Upper lobe of right lung (tissue), 1 donor: ENCODE measurements at regions not wholly inside any gene's neighbourhood (a gene's known extent, or its start where the extent isn't known, plus 50 kb on each side); places are given as distances from the start of the nearest gene placed in this dataset.
A peak's percentile ranks its signal among the peaks of the same experiment; 100 is the strongest.

Experiments
- ATAC-seq: fragments of 200-7000 bp; cut with Tn5 transposase; one replicate; pipeline ENCODE4 v1.9.1; 2020; ENCODE audit warnings: mild to moderate bottlenecking, moderate library complexity
- DNase-seq: peaks from one replicate; pipeline ENCODE4 v3.0.0-alpha.2; 2020
- H3K27ac ChIP-seq: fragments of 200-600 bp; one replicate; pipeline ENCODE4 v1.8.0; 2022
- H3K27me3 ChIP-seq: fragments of 200-600 bp; one replicate; pipeline ENCODE4 v1.8.0; 2022; ENCODE audit warnings: mild to moderate bottlenecking
- H3K36me3 ChIP-seq: fragments of 200-600 bp; one replicate; pipeline ENCODE4 v1.8.0; 2022
- H3K4me1 ChIP-seq: fragments of 200-600 bp; one replicate; pipeline ENCODE4 v1.8.0; 2022
- H3K4me3 ChIP-seq: fragments of 200-600 bp; one replicate; pipeline ENCODE4 v1.8.0; 2022; ENCODE audit warnings: mild to moderate bottlenecking
- H3K9me3 ChIP-seq: fragments of 200-600 bp; one replicate; pipeline ENCODE4 v1.8.0; 2022
- intact Hi-C: fragments of 100-400 bp; cut with DNase I; formaldehyde crosslinking; loops from one replicate; pipeline ENCODE4 v1.11.0; 2022
- TF ChIP-seq, protein P1 (sequence below): fragments of 200-600 bp; IDR thresholded peaks from one replicate; pipeline ENCODE4 v1.8.0; 2022; ENCODE audit warnings: antibody characterized with exemption
- donor health status: DM: no; HTN: yes; CAD: no; lungs with severe emphysema.

DNA sequence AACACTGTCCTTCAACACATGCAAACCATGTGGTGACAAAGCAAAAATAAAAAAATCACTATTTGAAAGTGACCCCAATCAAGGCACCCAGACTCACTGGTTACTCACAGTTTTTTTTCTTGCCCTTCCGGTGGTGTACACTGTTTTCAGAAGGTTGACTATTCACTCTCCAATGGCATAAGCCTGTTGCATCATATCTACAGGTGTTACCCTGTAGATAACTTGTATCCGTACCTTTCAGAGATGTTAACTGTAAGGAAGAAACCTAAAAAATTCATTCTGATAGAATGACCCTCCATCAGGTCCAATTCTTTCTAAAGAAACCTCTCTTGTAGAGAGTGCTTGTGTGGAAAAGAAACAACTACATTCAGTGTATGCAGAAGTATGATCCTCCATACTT lies 193.6 kb upstream of the RASA1 start:
- Histone ChIP-seq H3K9me3 (no peaks in the 10 kb centered on the region), H3K27me3 (no peaks in the 10 kb centered on the region), H3K36me3 (no peaks in the 10 kb centered on the region), H3K4me1 (no peaks in the 10 kb centered on the region), H3K27ac (no peak overlapping the region), H3K4me3 (no peak overlapping the region)
- DNase-seq (no peak), ATAC-seq (no peak)
- TF ChIP-seq, protein P1, sequence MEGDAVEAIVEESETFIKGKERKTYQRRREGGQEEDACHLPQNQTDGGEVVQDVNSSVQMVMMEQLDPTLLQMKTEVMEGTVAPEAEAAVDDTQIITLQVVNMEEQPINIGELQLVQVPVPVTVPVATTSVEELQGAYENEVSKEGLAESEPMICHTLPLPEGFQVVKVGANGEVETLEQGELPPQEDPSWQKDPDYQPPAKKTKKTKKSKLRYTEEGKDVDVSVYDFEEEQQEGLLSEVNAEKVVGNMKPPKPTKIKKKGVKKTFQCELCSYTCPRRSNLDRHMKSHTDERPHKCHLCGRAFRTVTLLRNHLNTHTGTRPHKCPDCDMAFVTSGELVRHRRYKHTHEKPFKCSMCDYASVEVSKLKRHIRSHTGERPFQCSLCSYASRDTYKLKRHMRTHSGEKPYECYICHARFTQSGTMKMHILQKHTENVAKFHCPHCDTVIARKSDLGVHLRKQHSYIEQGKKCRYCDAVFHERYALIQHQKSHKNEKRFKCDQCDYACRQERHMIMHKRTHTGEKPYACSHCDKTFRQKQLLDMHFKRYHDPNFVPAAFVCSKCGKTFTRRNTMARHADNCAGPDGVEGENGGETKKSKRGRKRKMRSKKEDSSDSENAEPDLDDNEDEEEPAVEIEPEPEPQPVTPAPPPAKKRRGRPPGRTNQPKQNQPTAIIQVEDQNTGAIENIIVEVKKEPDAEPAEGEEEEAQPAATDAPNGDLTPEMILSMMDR, result no peak
- intact Hi-C loops, result no loop called here

DNA sequence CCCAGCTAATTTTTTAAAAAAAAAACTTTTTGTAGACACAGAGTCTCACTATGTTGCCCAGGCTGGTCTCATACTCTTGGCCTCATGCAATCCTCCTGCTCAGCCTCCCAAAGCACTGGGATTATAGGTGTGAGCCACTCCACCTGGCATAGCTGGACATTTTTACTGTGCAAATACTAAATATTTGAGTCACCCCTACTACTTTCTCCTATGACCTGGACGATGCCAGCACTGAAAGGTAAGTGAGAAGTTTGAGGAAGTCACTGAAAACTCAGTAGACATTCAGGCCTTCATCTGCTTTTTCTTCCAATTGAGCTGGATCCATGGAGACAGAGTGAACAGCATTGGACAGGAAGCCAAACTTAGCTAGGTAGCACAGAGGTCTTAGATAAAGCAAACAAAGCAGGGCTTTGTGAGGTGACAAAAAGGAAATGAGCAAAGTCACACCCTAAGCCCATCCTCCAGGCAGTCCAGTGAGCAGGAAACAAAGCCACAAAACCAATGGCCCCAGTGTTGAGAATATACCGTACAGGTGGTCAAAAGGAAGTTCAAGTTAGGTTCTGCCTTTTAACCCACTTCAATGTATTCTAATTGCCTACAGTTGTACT lies 192.6 kb upstream of the RASA1 start:
- intact Hi-C loops, result no loop called here
- Histone ChIP-seq H3K4me1 (no peaks in the 10 kb centered on the region), H3K27ac (no peak overlapping the region), H3K36me3 (no peaks in the 10 kb centered on the region), H3K9me3 (no peaks in the 10 kb centered on the region), H3K4me3 (no peak overlapping the region), H3K27me3 (no peaks in the 10 kb centered on the region)
- peak; percentile 43 for ATAC-seq
- TF ChIP-seq, protein P1, result no peak
- no peak for DNase-seq

DNA sequence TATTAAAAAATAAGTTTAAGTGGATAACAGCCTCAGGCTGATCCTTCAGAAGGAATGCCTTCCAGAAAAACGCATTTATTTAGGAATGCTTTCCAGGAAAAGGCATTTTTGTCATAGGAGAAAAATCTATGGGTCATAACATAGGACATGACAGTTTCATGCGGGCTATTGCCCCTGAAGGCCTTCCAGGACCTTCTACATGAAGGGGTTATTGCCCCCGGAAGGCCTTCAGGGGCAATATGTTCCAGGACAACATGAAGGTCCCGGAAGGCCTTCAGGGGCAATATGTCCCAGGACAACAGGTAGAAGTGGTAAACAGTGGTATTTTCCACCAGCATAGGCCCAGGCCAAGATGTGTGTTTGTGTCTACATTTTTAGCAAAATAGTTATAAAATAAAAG lies 191.3 kb upstream of the RASA1 start:
- H3K4me3 ChIP-seq, result no peak overlapping the region
- no peaks in the 10 kb centered on the region for H3K9me3 ChIP-seq
- H3K4me1 ChIP-seq, result no peaks in the 10 kb centered on the region
- no peaks in the 10 kb centered on the region for H3K27me3 ChIP-seq
- H3K36me3 ChIP-seq, result no peaks in the 10 kb centered on the region
- intact Hi-C loops, result no loop called here
- ATAC-seq (no peak), DNase-seq (no peak)
- no peak overlapping the region for H3K27ac ChIP-seq
- TF ChIP-seq, protein P1, result no peak

DNA sequence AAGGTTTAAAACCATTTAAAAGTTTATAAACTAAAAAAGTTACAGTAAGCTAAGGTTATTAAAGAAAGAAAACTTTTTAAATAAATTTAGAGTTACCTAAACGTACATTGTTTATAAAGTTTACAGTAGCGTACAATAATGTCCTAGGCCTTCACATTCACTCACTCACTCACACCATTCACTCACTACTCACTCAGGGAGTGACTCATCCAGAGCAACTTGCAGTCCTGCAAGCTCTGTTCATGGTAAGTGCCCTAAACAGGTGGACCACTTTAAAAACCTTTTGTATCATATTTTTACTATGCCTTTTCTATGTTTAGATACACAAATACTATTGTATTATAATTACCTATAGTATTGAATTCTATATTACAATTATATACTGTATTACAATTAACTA lies 190.8 kb upstream of the RASA1 start:
- Histone ChIP-seq H3K4me3 (no peak overlapping the region), H3K27ac (no peak overlapping the region), H3K4me1 (no peaks in the 10 kb centered on the region), H3K9me3 (no peaks in the 10 kb centered on the region), H3K36me3 (no peaks in the 10 kb centered on the region), H3K27me3 (no peaks in the 10 kb centered on the region)
- TF ChIP-seq, protein P1, result no peak
- no peak for DNase-seq
- intact Hi-C loops, result no loop called here
- ATAC-seq, result no peak

DNA sequence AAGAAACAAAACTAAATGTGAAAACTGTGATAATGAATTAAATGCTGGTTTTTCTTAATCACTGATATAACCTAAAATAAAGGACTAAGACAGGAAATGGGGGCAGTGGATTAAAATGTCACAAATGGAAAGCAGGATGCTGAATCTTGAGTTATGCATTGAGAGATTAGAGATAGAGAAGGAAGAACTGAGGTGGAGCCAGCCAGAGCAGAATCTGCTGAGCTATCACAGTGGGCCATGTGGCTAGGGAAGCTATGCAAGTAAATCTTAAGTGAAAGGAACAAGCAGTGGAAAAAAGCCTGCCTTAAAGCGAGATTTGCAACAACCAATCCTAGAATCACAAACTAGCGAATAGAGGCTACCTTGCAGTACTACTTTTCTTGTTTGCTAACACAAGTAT lies 188.5 kb upstream of the RASA1 start:
- Histone ChIP-seq H3K9me3 (no peaks in the 10 kb centered on the region), H3K27me3 (no peaks in the 10 kb centered on the region), H3K36me3 (no peaks in the 10 kb centered on the region), H3K4me3 (no peak overlapping the region), H3K27ac (no peak overlapping the region), H3K4me1 (no peaks in the 10 kb centered on the region)
- no peak for DNase-seq
- TF ChIP-seq, protein P1, result no peak
- ATAC-seq, result peak; percentile 43
- intact Hi-C loops, result no loop called here

DNA sequence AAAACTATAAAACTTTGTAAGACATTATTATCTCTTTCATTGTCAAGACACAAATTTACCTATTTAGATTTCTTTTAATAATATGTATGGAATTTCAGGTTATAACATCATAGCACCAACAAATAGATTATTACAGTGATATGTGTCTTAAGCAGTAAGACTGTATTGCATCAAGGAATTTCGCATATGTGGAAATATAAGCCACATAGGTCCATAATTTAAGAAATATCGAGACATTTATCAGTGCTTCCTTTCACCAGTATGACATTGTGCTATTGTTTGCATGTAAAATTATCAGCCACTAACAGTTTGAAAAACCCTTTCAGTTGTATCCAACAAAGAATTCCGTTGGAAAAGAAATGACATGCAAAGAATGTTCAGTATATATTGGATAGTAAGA lies 186.7 kb upstream of the RASA1 start:
- ATAC-seq, result no peak
- Histone ChIP-seq H3K4me1 (no peaks in the 10 kb centered on the region), H3K4me3 (no peak overlapping the region), H3K36me3 (no peaks in the 10 kb centered on the region), H3K9me3 (no peaks in the 10 kb centered on the region), H3K27me3 (no peaks in the 10 kb centered on the region), H3K27ac (no peak overlapping the region)
- no peak for DNase-seq
- TF ChIP-seq, protein P1, result no peak
- intact Hi-C loops, result no loop called here
